AG09319 (cell line): ENCODE measurements at regions not wholly inside any gene's neighbourhood (a gene's known extent, or its start where the extent isn't known, plus 50 kb on each side); places are given as distances from the start of the nearest gene placed in this dataset.

Experiments used
- DNase-seq: peaks from one replicate; pipeline ENCODE4 v3.0.0-alpha.2; 2010; ENCODE audit warnings: low read depth; ENCODE audit errors: extremely low read depth
- TF ChIP-seq, protein P1 (sequence below): IDR thresholded peaks from 2 replicates; pipeline ENCODE4 v1.5.1; 2011; ENCODE audit warnings: low read depth, mild to moderate bottlenecking, inconsistent platforms, low read length, moderate library complexity

- TF ChIP-seq, protein P1, sequence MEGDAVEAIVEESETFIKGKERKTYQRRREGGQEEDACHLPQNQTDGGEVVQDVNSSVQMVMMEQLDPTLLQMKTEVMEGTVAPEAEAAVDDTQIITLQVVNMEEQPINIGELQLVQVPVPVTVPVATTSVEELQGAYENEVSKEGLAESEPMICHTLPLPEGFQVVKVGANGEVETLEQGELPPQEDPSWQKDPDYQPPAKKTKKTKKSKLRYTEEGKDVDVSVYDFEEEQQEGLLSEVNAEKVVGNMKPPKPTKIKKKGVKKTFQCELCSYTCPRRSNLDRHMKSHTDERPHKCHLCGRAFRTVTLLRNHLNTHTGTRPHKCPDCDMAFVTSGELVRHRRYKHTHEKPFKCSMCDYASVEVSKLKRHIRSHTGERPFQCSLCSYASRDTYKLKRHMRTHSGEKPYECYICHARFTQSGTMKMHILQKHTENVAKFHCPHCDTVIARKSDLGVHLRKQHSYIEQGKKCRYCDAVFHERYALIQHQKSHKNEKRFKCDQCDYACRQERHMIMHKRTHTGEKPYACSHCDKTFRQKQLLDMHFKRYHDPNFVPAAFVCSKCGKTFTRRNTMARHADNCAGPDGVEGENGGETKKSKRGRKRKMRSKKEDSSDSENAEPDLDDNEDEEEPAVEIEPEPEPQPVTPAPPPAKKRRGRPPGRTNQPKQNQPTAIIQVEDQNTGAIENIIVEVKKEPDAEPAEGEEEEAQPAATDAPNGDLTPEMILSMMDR, result no peak
- DNase-seq, result no peak
Observed at GRCh38 chr2:19797243-19797810, 104.5 kb downstream of the TTC32 start.

- TF ChIP-seq, protein P1, result no peak
- peak; percentile 80 for DNase-seq
Observed at GRCh38 chr2:19796035-19796695, 105.6 kb downstream of the TTC32 start.

DNA sequence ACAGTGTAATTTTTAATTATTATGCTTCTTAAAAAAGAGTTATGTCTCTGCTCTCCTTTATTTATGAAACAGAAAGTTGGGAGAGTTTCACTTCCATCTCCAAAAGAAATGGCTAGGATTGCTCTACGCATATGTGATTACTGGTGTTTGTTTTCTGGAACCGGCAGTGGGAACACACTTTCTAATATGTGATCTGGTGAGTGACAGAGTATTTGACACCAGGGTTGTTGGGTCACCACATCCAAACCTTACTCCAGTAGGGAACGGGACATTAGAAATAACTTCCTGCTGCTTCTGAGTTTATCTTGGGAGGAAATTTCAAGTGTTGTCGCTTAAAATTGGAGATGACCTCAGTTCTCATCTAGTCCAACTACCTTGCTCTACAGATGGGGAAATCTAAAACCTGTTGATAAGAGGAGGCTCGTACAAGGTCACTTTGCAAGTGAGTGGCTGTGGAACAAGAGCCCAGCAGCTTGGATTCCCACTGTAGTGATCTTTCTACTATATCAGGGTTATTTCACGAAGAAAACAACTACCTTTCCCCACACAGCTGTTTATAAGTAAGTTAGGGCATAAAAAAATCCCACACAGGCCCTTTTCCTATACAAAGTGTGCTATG, 108.5 kb downstream of the TTC32 start:
- no peak for DNase-seq
- TF ChIP-seq, protein P1, result no peak

DNA sequence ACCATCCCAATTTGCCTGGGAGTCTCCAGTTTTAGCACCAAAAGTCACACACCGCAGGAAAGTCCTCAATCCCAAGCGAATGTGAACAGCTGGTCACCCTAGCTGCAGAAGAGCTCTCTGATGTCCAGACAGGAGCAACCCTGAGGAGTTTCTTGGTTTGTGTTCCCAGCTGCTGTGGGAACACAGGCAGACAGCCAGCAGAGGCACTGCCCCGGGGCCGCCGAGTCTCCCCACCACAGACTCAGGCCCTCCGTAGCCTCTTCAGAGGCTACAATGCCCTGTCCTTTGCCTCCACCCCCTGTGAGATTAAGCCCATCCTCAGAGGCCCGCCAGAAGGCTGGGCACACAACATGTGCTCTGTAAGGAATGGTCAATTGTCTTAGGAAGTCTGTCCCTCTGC, 111.5 kb downstream of the TTC32 start:
- no peak for DNase-seq
- TF ChIP-seq, protein P1, result no peak

DNA sequence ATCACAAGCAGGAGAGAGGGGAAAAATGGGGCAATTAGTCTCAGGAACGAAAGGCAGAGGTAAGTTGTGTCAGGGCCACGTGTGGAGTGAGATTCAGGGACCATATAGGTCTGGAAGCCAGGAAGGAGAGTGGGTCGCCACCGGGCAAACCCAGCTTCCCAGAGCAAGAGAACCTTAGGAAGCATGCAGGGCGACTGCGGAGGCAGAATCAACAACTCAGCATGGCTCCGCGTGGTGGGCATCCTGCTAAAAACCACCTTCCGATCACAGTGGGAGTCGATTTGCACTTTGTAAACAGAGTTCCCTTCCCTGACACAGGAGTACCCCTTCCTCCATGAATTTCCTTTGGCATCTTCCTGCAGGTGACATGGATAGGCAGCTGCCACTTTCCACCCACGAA, 114.6 kb downstream of the TTC32 start:
- no peak for DNase-seq
- TF ChIP-seq, protein P1, result no peak

DNA sequence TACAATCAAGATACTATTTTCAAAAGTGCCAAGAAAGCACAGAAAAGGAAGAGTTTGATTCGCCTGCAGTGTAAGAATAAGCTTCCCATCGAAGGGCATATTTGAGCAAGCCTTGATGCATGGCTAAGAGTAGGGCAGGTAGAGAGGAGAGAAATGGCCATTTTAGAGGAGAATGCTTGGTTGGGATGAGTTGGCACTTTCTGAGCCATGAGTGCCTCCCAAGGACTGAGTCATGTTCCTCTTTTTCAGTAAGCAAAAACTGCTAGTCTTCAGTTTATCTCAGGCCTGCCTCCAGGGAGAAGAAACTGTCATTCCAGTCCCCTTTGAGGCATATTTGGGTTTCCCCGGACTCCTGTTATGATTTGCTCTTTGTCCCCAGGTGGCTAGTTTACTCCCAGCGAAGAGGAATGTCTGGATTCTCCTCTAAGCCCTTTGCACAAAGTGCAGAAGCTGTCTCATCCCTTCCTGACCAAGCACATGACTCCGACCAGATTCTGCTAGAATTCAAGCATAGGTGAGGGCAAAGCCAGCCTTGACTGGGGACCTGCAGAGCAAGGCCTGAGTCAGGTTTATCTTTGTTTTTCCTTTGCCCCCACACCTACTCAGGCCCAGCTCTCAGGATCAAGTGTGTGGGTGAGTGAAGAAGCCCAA, 115.2 kb downstream of the TTC32 start:
- peak; percentile 34 for DNase-seq
- TF ChIP-seq, protein P1, result no peak

DNA sequence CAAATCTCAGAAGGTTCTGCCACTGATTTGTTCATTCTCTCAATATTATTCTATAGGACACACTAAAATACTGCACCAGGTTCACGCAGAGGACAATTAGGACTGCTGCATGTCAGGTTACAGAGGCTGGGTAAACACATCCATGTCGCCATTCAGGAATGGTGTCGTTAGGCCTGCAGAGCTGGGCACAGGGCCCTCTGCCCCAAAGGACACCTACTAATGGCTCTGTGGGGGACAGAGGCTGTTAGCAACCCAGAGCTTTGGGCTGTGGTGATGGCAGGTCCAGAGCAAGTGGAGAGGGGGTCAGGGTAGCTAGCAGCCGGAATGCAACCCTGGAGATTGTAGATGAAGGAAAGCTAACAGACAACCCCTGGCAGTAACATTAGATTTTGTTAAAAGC, 115.9 kb downstream of the TTC32 start:
- TF ChIP-seq, protein P1, result no peak
- no peak for DNase-seq
